ENCODE measurements at regions not wholly inside any gene's neighbourhood (a gene's known extent, or its start where the extent isn't known, plus 50 kb on each side); places are given as distances from the start of the nearest gene placed in this dataset.

- Histone ChIP-seq H2AFZ (no peak overlapping the region), H3K4me2 (no peak overlapping the region), H3K9me2 (ENCODE audit: insufficient read depth) (no peaks in the 10 kb centered on the region), H3K36me3 (ENCODE audit: insufficient read depth) (no peaks in the 10 kb centered on the region), H3K27me3 (ENCODE audit: insufficient read depth) (no peaks in the 10 kb centered on the region), H4K20me1 (replicated peaks; ENCODE audit: insufficient read depth) (no peaks in the 10 kb centered on the region), H3K79me2 (replicated peaks; ENCODE audit: insufficient read depth) (no peaks in the 10 kb centered on the region), H3F3A (replicated peaks; ENCODE audit: low read depth) (no peaks in the 10 kb centered on the region), H3K4me1 (ENCODE audit: insufficient read depth) (no peaks in the 10 kb centered on the region), H3K27ac (ENCODE audit: low read depth) (no peak overlapping the region), H3K4me3 (no peak overlapping the region)
- ATAC-seq (peak; percentile 67), DNase-seq (ENCODE audit: low spot score) (peak; percentile 42)
- TF ChIP-seq CTCF (conservative IDR thresholded peaks at IDR 0.05; ENCODE audit: low read depth in 2 of 2): peak; percentile 45 to 73; a peak in 3 of 4 replicates
- TF ChIP-seq ZNF462 (CRISPR knock-in tag; IDR thresholded peaks at IDR 0.05): no peak
- H3K27me3 Mint-ChIP-seq (ENCODE audit: insufficient read depth, low read depth, poor library complexity): no peaks in the 10 kb centered on the region
- no peaks in the 10 kb centered on the region for H3K36me3 Mint-ChIP-seq (ENCODE audit: low read depth)
- H3K27ac Mint-ChIP-seq: no peak overlapping the region
- H3K4me3 Mint-ChIP-seq: no peak overlapping the region
- peaks cover 5% of the 10 kb centered on the region; the same call in 2 of the 3 replicates for H3K4me1 Mint-ChIP-seq
- H3K9me3 Mint-ChIP-seq: no peaks in the 10 kb centered on the region; the same call in 1 of the 3 replicates
Measured at GRCh38 chr3:39724233-39724846, 85.1 kb upstream of the MYRIP start.

DNA sequence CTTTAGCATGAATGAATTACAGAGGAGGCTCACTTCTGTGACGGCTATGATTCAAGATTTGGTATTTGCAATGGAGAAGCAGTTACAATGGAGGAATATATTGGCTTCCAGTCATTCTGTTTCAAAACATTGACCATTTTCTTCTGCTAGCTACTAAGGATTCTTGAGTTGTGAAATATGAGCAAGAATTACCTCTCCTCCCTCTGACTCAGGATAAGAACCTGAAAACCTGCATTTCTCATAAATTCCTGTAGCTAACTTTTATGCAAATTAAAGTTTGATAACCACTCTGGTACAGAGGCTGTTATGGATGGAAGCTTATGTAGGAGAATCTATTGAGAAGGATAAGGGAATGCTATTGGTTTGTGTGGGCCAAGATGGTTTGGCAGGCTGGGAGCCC is 84.1 kb upstream of the MYRIP start:
- H3K79me2 ChIP-seq (replicated peaks; ENCODE audit: insufficient read depth): no peaks in the 10 kb centered on the region
- no peak overlapping the region for H3K4me3 Mint-ChIP-seq
- peaks cover 5% of the 10 kb centered on the region; the same call in 2 of the 3 replicates for H3K4me1 Mint-ChIP-seq
- no peaks in the 10 kb centered on the region for H3K36me3 Mint-ChIP-seq (ENCODE audit: low read depth)
- no peak overlapping the region for H3K4me3 ChIP-seq
- H3K4me1 ChIP-seq (ENCODE audit: insufficient read depth): no peaks in the 10 kb centered on the region
- no peaks in the 10 kb centered on the region for H3K27me3 Mint-ChIP-seq (ENCODE audit: insufficient read depth, low read depth, poor library complexity)
- no peak overlapping the region for H3K27ac ChIP-seq (ENCODE audit: low read depth)
- no peaks in the 10 kb centered on the region for H3F3A ChIP-seq (replicated peaks; ENCODE audit: low read depth)
- no peak for ATAC-seq
- H4K20me1 ChIP-seq (replicated peaks; ENCODE audit: insufficient read depth): no peaks in the 10 kb centered on the region
- H3K27me3 ChIP-seq (ENCODE audit: insufficient read depth): no peaks in the 10 kb centered on the region
- H3K4me2 ChIP-seq: no peak overlapping the region
- H3K9me3 Mint-ChIP-seq: no peaks in the 10 kb centered on the region; the same call in 2 of the 3 replicates
- no peak for DNase-seq (ENCODE audit: low spot score)
- H3K27ac Mint-ChIP-seq: no peak overlapping the region
- H3K9me2 ChIP-seq (ENCODE audit: insufficient read depth): no peaks in the 10 kb centered on the region
- no peak overlapping the region for H2AFZ ChIP-seq
- no peaks in the 10 kb centered on the region for H3K36me3 ChIP-seq (ENCODE audit: insufficient read depth)
- TF ChIP-seq ZNF114 (CRISPR knock-in tag; IDR thresholded peaks at IDR 0.05) (no peak), EZH2phosphoT487 (IDR thresholded peaks at IDR 0.05; ENCODE audit: unreplicated experiment) (no peak), ETS1 (IDR thresholded peaks at IDR 0.05) (no peak), CTCF (conservative IDR thresholded peaks at IDR 0.05; ENCODE audit: low read depth in 2 of 2) (no peak), CREB1 (CRISPR knock-in tag; IDR thresholded peaks at IDR 0.05; ENCODE audit: low read depth) (no peak)

Measured in GM23338 (cell line).